Ovary (tissue), 7 donors: ENCODE measurements at regions not wholly inside any gene's neighbourhood (a gene's known extent, or its start where the extent isn't known, plus 50 kb on each side); places are given as distances from the start of the nearest gene placed in this dataset.

Experiments used
- DNase-seq, 5 donors: peaks; one replicate each; pipeline ENCODE4 v3.0.0-alpha.2; 2019 to 2020
- H3K27ac ChIP-seq, 2 donors: fragments of 200-600 bp; one replicate each; pipeline versions ENCODE4 v1.5.1 to v1.8.0; 2019 to 2022
- H3K27me3 ChIP-seq: fragments of 200-600 bp; one replicate; pipeline ENCODE4 v1.8.0; 2022
- H3K36me3 ChIP-seq: fragments of 200-600 bp; sonication (generic); one replicate; pipeline ENCODE4 v1.5.1; 2019
- H3K4me1 ChIP-seq: one replicate; pipeline ENCODE4 v1.8.1; 2013; ENCODE audit warnings: mild to moderate bottlenecking, moderate library complexity; ENCODE audit not compliant: insufficient read depth
- H3K4me3 ChIP-seq: fragments of 200-600 bp; sonication (generic); one replicate; pipeline ENCODE4 v1.5.1; 2017
- H3K9me3 ChIP-seq, 2 donors: fragments of 200-600 bp in 1 of 2; sonication (generic) in 1 of 2; one replicate each; pipeline versions ENCODE4 v1.5.1 to v1.8.1; 2013 to 2019; ENCODE audit warnings: mild to moderate bottlenecking in 1 of 2, moderate library complexity in 1 of 2
- EP300 ChIP-seq: sonication (generic); formaldehyde crosslinking; IDR thresholded peaks from one replicate; pipeline ENCODE4 v1.6.1; 2017; ENCODE audit warnings: antibody characterized with exemption
- POLR2A ChIP-seq: fragments of 450-650 bp; IDR thresholded peaks from one replicate; pipeline ENCODE4 v1.6.1; 2017; ENCODE audit warnings: antibody characterized with exemption, mild to moderate bottlenecking, moderate library complexity
- WGBS, 3 donors: extraction: QIAGEN DNeasy Blood & Tissue Kit in 1 of 3; methylation state at CpG; one replicate each; pipeline versions ENCODE4 v1.1.5 to v1.1.7; 2013 to 2017; 5-methylcytosine and 5-hydroxymethylcytosine counted together
- intact Hi-C, 4 donors: fragments of 100-400 bp; cut with DNase I; formaldehyde crosslinking; loops; one replicate each; pipeline versions ENCODE4 v1.11.0 to v1.15.1; 2022 to 2023
- TF ChIP-seq, protein P1 (sequence below), 3 donors: fragments of 450-650 bp in 2 of 3; fragments of 200-600 bp in 1 of 3; IDR thresholded peaks; one replicate each; pipeline versions ENCODE4 v1.5.1 to v1.8.0; 2016 to 2022; ENCODE audit warnings: antibody characterized with exemption in 3 of 3, mild to moderate bottlenecking in 1 of 3
- donor health status: DM: no; HTN: no; CAD: no; lungs with moderate emphysema.
- donor health status: DM: no; HTN: no; CAD: no.
- donor health status: Bipolar disorder and iron deficiency.
- donor health status: DM: no; HTN: no; CAD: no.
- donor health status: DM: yes; HTN: yes; CAD: no.

DNA sequence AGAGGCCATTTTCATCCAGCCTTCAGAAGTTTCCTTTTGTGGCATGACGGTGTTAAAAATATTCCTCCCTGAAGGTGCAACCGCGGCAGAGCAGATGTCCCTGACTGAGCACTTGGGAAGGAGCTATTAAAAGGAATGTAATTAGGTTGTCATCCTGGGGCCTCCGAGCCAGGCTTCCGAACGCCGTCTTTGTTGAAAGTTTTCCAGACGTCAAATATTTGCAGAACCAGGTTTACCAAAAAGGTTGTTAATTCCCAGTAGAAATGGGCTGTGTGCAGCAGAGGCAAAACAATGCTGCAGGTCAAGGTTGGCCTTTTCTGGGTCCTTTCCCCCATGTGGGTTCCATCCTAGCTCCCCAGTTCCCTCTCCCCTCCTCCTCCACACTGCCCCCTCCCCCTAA lies 88.8 kb upstream of the CALM2 start:
- Histone ChIP-seq H3K9me3 (no peaks in the 10 kb centered on the region), H3K4me3 (no peak overlapping the region), H3K27ac (no peak overlapping the region), H3K27me3 (no peaks in the 10 kb centered on the region), H3K4me1 (no peaks in the 10 kb centered on the region), H3K36me3 (no peaks in the 10 kb centered on the region)
- no peak for TF ChIP-seq EP300
- TF ChIP-seq, protein P1, sequence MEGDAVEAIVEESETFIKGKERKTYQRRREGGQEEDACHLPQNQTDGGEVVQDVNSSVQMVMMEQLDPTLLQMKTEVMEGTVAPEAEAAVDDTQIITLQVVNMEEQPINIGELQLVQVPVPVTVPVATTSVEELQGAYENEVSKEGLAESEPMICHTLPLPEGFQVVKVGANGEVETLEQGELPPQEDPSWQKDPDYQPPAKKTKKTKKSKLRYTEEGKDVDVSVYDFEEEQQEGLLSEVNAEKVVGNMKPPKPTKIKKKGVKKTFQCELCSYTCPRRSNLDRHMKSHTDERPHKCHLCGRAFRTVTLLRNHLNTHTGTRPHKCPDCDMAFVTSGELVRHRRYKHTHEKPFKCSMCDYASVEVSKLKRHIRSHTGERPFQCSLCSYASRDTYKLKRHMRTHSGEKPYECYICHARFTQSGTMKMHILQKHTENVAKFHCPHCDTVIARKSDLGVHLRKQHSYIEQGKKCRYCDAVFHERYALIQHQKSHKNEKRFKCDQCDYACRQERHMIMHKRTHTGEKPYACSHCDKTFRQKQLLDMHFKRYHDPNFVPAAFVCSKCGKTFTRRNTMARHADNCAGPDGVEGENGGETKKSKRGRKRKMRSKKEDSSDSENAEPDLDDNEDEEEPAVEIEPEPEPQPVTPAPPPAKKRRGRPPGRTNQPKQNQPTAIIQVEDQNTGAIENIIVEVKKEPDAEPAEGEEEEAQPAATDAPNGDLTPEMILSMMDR (IDR thresholded peaks at IDR 0.05): no peak
- no peak for TF ChIP-seq POLR2A
- WGBS, 3 donors: 25 to 44% (median 34%) methylated on average over 8 of the region's 8 CpGs
- intact Hi-C loops: no loop called here
- DNase-seq: no peak

- no peak for DNase-seq
- Histone ChIP-seq H3K36me3 (no peaks in the 10 kb centered on the region), H3K27me3 (no peaks in the 10 kb centered on the region), H3K4me1 (no peaks in the 10 kb centered on the region), H3K4me3 (no peak overlapping the region), H3K27ac (no peak overlapping the region), H3K9me3 (no peaks in the 10 kb centered on the region)
- TF ChIP-seq EP300: no peak
- TF ChIP-seq POLR2A: no peak
- 94 to 97% (median 96%) methylated on average over 8 of the region's 8 CpGs for WGBS, 3 donors
- intact Hi-C loops: no loop called here
These were observed 88.4 kb upstream of the CALM2 start for GRCh38 chr2:47264686-47265085.

DNA sequence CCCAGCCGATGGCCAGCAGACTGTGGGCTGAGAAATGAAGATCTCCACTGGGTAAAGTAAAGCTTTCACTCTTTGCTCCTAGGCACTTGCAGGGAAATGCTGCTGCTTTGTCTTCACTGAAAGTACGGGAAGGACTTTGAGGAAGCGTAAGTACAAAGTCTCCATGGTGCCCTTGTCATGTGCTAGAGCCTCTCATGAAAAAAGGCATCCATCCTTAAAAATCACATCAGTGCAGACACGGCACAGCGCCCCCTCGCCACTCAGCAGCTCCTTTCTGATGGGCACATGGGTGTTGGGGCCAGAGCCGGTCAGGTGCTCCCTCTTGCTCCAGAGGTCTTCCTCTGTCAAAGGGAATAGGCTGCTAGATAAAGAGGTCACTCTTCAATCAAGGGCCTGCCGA lies 87.8 kb upstream of the CALM2 start:
- WGBS, 3 donors: 74 to 91% (median 85%) methylated on average over 8 of the region's 8 CpGs
- no peak for DNase-seq
- Histone ChIP-seq H3K4me3 (no peak overlapping the region), H3K9me3 (no peaks in the 10 kb centered on the region), H3K36me3 (no peaks in the 10 kb centered on the region), H3K27ac (no peak overlapping the region), H3K27me3 (no peaks in the 10 kb centered on the region), H3K4me1 (no peaks in the 10 kb centered on the region)
- TF ChIP-seq, protein P1 (IDR thresholded peaks at IDR 0.05): no peak
- TF ChIP-seq POLR2A: no peak
- TF ChIP-seq EP300: no peak
- intact Hi-C loops: no loop called here

GRCh38 chr2:47262657-47263056 lies 86.3 kb upstream of the CALM2 start:
- no peak for DNase-seq
- Histone ChIP-seq H3K36me3 (no peaks in the 10 kb centered on the region), H3K4me3 (no peak overlapping the region), H3K4me1 (no peaks in the 10 kb centered on the region), H3K27ac (no peak overlapping the region), H3K9me3 (no peaks in the 10 kb centered on the region), H3K27me3 (no peaks in the 10 kb centered on the region)
- 92 to 95% (median 95%) methylated on average over 5 of the region's 5 CpGs for WGBS, 3 donors
- intact Hi-C loops: no loop called here
- TF ChIP-seq EP300: no peak
- TF ChIP-seq POLR2A: no peak
- TF ChIP-seq, protein P1 (IDR thresholded peaks at IDR 0.05): no peak

- intact Hi-C loops: no loop called here
- Histone ChIP-seq H3K4me1 (no peaks in the 10 kb centered on the region), H3K27ac (no peak overlapping the region), H3K27me3 (no peaks in the 10 kb centered on the region), H3K9me3 (no peaks in the 10 kb centered on the region), H3K36me3 (no peaks in the 10 kb centered on the region), H3K4me3 (no peak overlapping the region)
- 82 to 89% (median 85%) methylated on average over 3 of the region's 3 CpGs for WGBS, 3 donors
- no peak for DNase-seq
- TF ChIP-seq, protein P1 (IDR thresholded peaks at IDR 0.05): no peak
- TF ChIP-seq EP300: no peak
- no peak for TF ChIP-seq POLR2A
These were observed 84.7 kb upstream of the CALM2 start for GRCh38 chr2:47260971-47261370.
